ENCODE measurements at regions not wholly inside any gene's neighbourhood (a gene's known extent, or its start where the extent isn't known, plus 50 kb on each side); places are given as distances from the start of the nearest gene placed in this dataset.

DNA sequence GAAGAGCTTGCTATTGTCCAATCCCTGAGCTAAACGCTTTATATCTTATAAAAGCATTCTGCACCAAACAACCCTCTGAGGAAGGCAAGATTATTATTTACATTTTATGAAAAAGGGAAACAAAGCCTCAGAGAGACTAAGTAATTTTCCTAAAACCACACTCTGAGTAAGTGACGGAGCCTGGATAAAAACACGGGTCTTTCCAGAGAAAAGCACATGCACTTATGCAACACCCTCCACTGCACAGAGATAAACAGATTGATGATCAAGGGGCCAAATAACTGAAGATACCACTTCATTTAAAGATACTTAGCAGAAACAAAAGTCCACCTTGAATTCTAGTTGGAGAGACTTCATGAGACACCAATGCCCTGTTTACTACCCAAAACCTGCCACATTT, 214.7 kb upstream of the PDE10A start:
- H3K27me3 ChIP-seq (ENCODE audit: control insufficient read depth, insufficient read depth, low read length) = no peaks in the 10 kb centered on the region; the same call in 1 of the 2 replicates
- no peak for ATAC-seq (ENCODE audit: low read depth)
- 0 out of 4 replicates have a peak, but pooled peaks cover 0 to 2% of the 10 kb centered on the region in 2 experiments for H3K79me1 ChIP-seq (ENCODE audit: low read depth in 1 of 2, low read length in 2 of 2)
- H3K9me3 ChIP-seq (ENCODE audit: control insufficient read depth, insufficient read depth, low read length) = 0 out of 2 replicates have a peak, but pooled peaks cover 2% of the 10 kb centered on the region
- dilution Hi-C loops (cut with HindIII; ENCODE audit: low sequenced_read_pairs, unreplicated experiment) = loop anchor here (25.0 kb wide), 1 partner anchor 210 kb away; no protein-coding TSS in a partner anchor
- TF ChIP-seq NFE2L2 (IDR thresholded peaks at IDR 0.05; ENCODE audit: low read depth, low read length) = no peak
- TF ChIP-seq, protein P1, sequence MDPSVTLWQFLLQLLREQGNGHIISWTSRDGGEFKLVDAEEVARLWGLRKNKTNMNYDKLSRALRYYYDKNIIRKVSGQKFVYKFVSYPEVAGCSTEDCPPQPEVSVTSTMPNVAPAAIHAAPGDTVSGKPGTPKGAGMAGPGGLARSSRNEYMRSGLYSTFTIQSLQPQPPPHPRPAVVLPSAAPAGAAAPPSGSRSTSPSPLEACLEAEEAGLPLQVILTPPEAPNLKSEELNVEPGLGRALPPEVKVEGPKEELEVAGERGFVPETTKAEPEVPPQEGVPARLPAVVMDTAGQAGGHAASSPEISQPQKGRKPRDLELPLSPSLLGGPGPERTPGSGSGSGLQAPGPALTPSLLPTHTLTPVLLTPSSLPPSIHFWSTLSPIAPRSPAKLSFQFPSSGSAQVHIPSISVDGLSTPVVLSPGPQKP (IDR thresholded peaks at IDR 0.05; ENCODE audit: borderline replicate concordance, low read depth, low read length) = no peak
- no peak for TF ChIP-seq BHLHE40 (IDR thresholded peaks at IDR 0.05; ENCODE audit: low read depth, low read length)
- TF ChIP-seq MAFK (IDR thresholded peaks at IDR 0.05; ENCODE audit: low read depth, low read length) = no peak
- no peak for TF ChIP-seq MXI1 (IDR thresholded peaks at IDR 0.05; ENCODE audit: borderline replicate concordance, low read depth, low read length)
- TF ChIP-seq SMC3 (IDR thresholded peaks at IDR 0.05; ENCODE audit: low read depth, low read length) = no peak
- TF ChIP-seq POLR2A (IDR thresholded peaks at IDR 0.05; ENCODE audit: low read depth, low read length) = no peak
- no peak for TF ChIP-seq RCOR1 (IDR thresholded peaks at IDR 0.05; ENCODE audit: insufficient replicate concordance, low read length)
- TF ChIP-seq MAZ (IDR thresholded peaks at IDR 0.05; ENCODE audit: borderline replicate concordance, low read depth, low read length) = no peak
- TF ChIP-seq CHD1 (IDR thresholded peaks at IDR 0.05; ENCODE audit: low read depth, low read length) = no peak
- TF ChIP-seq, protein P2, sequence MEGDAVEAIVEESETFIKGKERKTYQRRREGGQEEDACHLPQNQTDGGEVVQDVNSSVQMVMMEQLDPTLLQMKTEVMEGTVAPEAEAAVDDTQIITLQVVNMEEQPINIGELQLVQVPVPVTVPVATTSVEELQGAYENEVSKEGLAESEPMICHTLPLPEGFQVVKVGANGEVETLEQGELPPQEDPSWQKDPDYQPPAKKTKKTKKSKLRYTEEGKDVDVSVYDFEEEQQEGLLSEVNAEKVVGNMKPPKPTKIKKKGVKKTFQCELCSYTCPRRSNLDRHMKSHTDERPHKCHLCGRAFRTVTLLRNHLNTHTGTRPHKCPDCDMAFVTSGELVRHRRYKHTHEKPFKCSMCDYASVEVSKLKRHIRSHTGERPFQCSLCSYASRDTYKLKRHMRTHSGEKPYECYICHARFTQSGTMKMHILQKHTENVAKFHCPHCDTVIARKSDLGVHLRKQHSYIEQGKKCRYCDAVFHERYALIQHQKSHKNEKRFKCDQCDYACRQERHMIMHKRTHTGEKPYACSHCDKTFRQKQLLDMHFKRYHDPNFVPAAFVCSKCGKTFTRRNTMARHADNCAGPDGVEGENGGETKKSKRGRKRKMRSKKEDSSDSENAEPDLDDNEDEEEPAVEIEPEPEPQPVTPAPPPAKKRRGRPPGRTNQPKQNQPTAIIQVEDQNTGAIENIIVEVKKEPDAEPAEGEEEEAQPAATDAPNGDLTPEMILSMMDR (conservative IDR thresholded peaks at IDR 0.05; ENCODE audit: low read depth, low read length) = no peak
- no peak overlapping the region for H2BK20ac ChIP-seq (ENCODE audit: low read depth, low read length)
- no peaks in the 10 kb centered on the region for H4K20me1 ChIP-seq (ENCODE audit: insufficient read depth, low read length)
- no peak overlapping the region for H2AK5ac ChIP-seq (ENCODE audit: low read depth, low read length)
- no peak overlapping the region for H3K4ac ChIP-seq (ENCODE audit: low read depth, low read length)
- POLR2A ChIA-PET (ENCODE audit: unreplicated experiment) = no interaction called here
- no peak overlapping the region for H3K27ac ChIP-seq (ENCODE audit: insufficient read depth, low read length)
- H3K18ac ChIP-seq (ENCODE audit: low read depth, low read length) = no peak overlapping the region
- H3K56ac ChIP-seq (ENCODE audit: extremely low read depth, insufficient read depth, low read length) = no peak overlapping the region
- CTCF ChIA-PET = interaction anchor here (1.2 kb wide), 1 partner anchor 13 kb away, joined by 3 read pairs; no protein-coding TSS in a partner anchor
- H4K8ac ChIP-seq (ENCODE audit: low read depth in 2 of 2, low read length in 2 of 2) = no peak overlapping the region
- H3K9ac ChIP-seq (ENCODE audit: low read depth, low read length) = no peak overlapping the region
- DNase-seq = no peak
- H3K9me1 ChIP-seq (ENCODE audit: insufficient read depth, low read length) = no peaks in the 10 kb centered on the region
- H4K5ac ChIP-seq (ENCODE audit: low read depth, low read length) = no peak overlapping the region
- no peak overlapping the region for H2AK9ac ChIP-seq (replicated peaks; ENCODE audit: low read depth, low read length, poor library complexity)
- no peak overlapping the region for H2AFZ ChIP-seq (replicated peaks; ENCODE audit: low read length, poor library complexity)
- no peak overlapping the region for H2BK120ac ChIP-seq (ENCODE audit: low read depth, low read length)
- intact Hi-C loops (cut with micrococcal nuclease) = no loop called here
- H3K4me1 ChIP-seq (ENCODE audit: control insufficient read depth, insufficient read depth, low read length) = peaks cover 8% of the 10 kb centered on the region
- H2BK15ac ChIP-seq (ENCODE audit: low read depth, low read length) = no peak overlapping the region
- no CpG with 5 or more reads among the region's 3 CpGs for WGBS, 2 experiments (ENCODE audit: extremely low coverage in 2 of 2, insufficient read length in 1 of 2)
- H3K14ac ChIP-seq (replicated peaks; ENCODE audit: low read depth, low read length) = no peak overlapping the region
- H3K23ac ChIP-seq (ENCODE audit: low read depth, low read length) = no peak overlapping the region
- peaks cover 1% of the 10 kb centered on the region for H3K36me3 ChIP-seq (ENCODE audit: control insufficient read depth, insufficient read depth, low read length)
- no peak overlapping the region for H3K4me3 ChIP-seq (ENCODE audit: insufficient read depth, low read depth, low read length)
- H2BK5ac ChIP-seq (ENCODE audit: low read depth, low read length, poor library complexity, severe bottlenecking) = no peak overlapping the region
- H3K4me2 ChIP-seq (ENCODE audit: low read depth, low read length) = no peak overlapping the region
- in situ Hi-C loops (cut with MboI; ENCODE audit: low sequenced_read_pairs) = no loop called here
- no TSS peak for BruUV-seq (replicated peaks)
- no peak overlapping the region for H4K91ac ChIP-seq (ENCODE audit: insufficient read depth, low read depth, low read length)
